ENCODE measurements at regions not wholly inside any gene's neighbourhood (a gene's known extent, or its start where the extent isn't known, plus 50 kb on each side); places are given as distances from the start of the nearest gene placed in this dataset.

GRCh38 chr6:14031516-14031915 lies 86.1 kb upstream of the CD83 start:
- FAIRE-seq, result no peak

- FAIRE-seq, result no peak
Observed at GRCh38 chr6:14035071-14035847, 82.3 kb upstream of the CD83 start.

- no peak for FAIRE-seq
Observed at GRCh38 chr6:14035874-14036273, 81.7 kb upstream of the CD83 start.

GRCh38 chr6:14036911-14037310 lies 80.7 kb upstream of the CD83 start:
- no peak for FAIRE-seq

GRCh38 chr6:14037402-14038277 lies 79.9 kb upstream of the CD83 start:
- FAIRE-seq, result no peak

GRCh38 chr6:14038467-14039437 lies 78.8 kb upstream of the CD83 start:
- FAIRE-seq, result no peak

GRCh38 chr6:14040042-14040441 lies 77.5 kb upstream of the CD83 start:
- no peak for FAIRE-seq

GRCh38 chr6:14046476-14047068 lies 71.0 kb upstream of the CD83 start:
- no peak for FAIRE-seq

- FAIRE-seq, result no peak
Observed at GRCh38 chr6:14047151-14047740, 70.3 kb upstream of the CD83 start.

- FAIRE-seq, result no peak
Observed at GRCh38 chr6:14048837-14049236, 68.7 kb upstream of the CD83 start.

- FAIRE-seq, result no peak
Observed at GRCh38 chr6:14051355-14051754, 66.2 kb upstream of the CD83 start.

GRCh38 chr6:14053811-14054210 lies 63.8 kb upstream of the CD83 start:
- no peak for FAIRE-seq

- FAIRE-seq, result no peak
Observed at GRCh38 chr6:14055541-14055940, 62.0 kb upstream of the CD83 start.

GRCh38 chr6:14058029-14058695 lies 59.4 kb upstream of the CD83 start:
- FAIRE-seq, result no peak

GRCh38 chr6:14058735-14059134 lies 58.8 kb upstream of the CD83 start:
- FAIRE-seq, result no peak

- FAIRE-seq, result no peak
Observed at GRCh38 chr6:14059791-14060436, 57.7 kb upstream of the CD83 start.

- no peak for FAIRE-seq
Observed at GRCh38 chr6:14060971-14061370, 56.6 kb upstream of the CD83 start.

GRCh38 chr6:14061643-14062042 lies 55.9 kb upstream of the CD83 start:
- no peak for FAIRE-seq

GRCh38 chr6:14062345-14063029 lies 55.1 kb upstream of the CD83 start:
- FAIRE-seq, result no peak

- no peak for FAIRE-seq
Observed at GRCh38 chr6:14063756-14064155, 53.8 kb upstream of the CD83 start.
